ENCODE measurements at regions not wholly inside any gene's neighbourhood (a gene's known extent, or its start where the extent isn't known, plus 50 kb on each side); places are given as distances from the start of the nearest gene placed in this dataset.

GRCh38 chr2:136356125-136357006 is 238.4 kb upstream of the CXCR4 start:
- no peak overlapping the region for H3K4me3 ChIP-seq (replicated peaks; ENCODE audit: insufficient read depth, low read length)
- TF ChIP-seq REST (IDR thresholded peaks at IDR 0.05; ENCODE audit: insufficient replicate concordance, low read depth): no peak
- no peak for TF ChIP-seq POLR2AphosphoS5 (IDR thresholded peaks at IDR 0.05; ENCODE audit: low read depth)
- no peak for TF ChIP-seq SPI1 (IDR thresholded peaks at IDR 0.05; ENCODE audit: borderline replicate concordance, low read depth)
- no peak for TF ChIP-seq GABPA (IDR thresholded peaks at IDR 0.05; ENCODE audit: low read depth)
- TF ChIP-seq CTCF (IDR thresholded peaks at IDR 0.05; ENCODE audit: insufficient read depth, low read length): no peak
- no peaks in the 10 kb centered on the region for H3K27me3 ChIP-seq (ENCODE audit: insufficient read depth, poor library complexity, severe bottlenecking)
- no peak for DNase-seq (ENCODE audit: low read depth in 1 of 2, low spot score in 1 of 2)
- H3K27ac ChIP-seq (replicated peaks): no peak overlapping the region

GRCh38 chr2:136351684-136352083 is 233.7 kb upstream of the CXCR4 start:
- DNase-seq (ENCODE audit: low read depth in 1 of 2, low spot score in 1 of 2): no peak
- TF ChIP-seq CTCF (IDR thresholded peaks at IDR 0.05; ENCODE audit: insufficient read depth, low read length) (no peak), REST (IDR thresholded peaks at IDR 0.05; ENCODE audit: insufficient replicate concordance, low read depth) (no peak)
- Histone ChIP-seq H3K4me3 (replicated peaks; ENCODE audit: insufficient read depth, low read length) (no peak overlapping the region), H3K27me3 (ENCODE audit: insufficient read depth, poor library complexity, severe bottlenecking) (no peaks in the 10 kb centered on the region), H3K27ac (replicated peaks) (no peak overlapping the region)

- TF ChIP-seq REST (IDR thresholded peaks at IDR 0.05; ENCODE audit: insufficient replicate concordance, low read depth) (no peak), POLR2AphosphoS5 (IDR thresholded peaks at IDR 0.05; ENCODE audit: low read depth) (no peak), GABPA (IDR thresholded peaks at IDR 0.05; ENCODE audit: low read depth) (no peak), CTCF (IDR thresholded peaks at IDR 0.05; ENCODE audit: insufficient read depth, low read length) (no peak), SPI1 (IDR thresholded peaks at IDR 0.05; ENCODE audit: borderline replicate concordance, low read depth) (no peak)
- H3K27me3 ChIP-seq (ENCODE audit: insufficient read depth, poor library complexity, severe bottlenecking): no peaks in the 10 kb centered on the region
- no peak overlapping the region for H3K4me3 ChIP-seq (replicated peaks; ENCODE audit: insufficient read depth, low read length)
- DNase-seq (ENCODE audit: low read depth in 1 of 2, low spot score in 1 of 2): no peak
- H3K27ac ChIP-seq (replicated peaks): no peak overlapping the region
These were observed 230.0 kb upstream of the CXCR4 start for GRCh38 chr2:136347981-136348380.
